Keratinocyte (primary cell): ENCODE measurements at regions not wholly inside any gene's neighbourhood (a gene's known extent, or its start where the extent isn't known, plus 50 kb on each side); places are given as distances from the start of the nearest gene placed in this dataset.

Source experiments
- DNase-seq: peaks from one replicate; pipeline ENCODE4 v3.0.0-alpha.2; 2011; ENCODE audit warnings: low read depth, missing footprints, low spot score
- FAIRE-seq: peaks from 2 replicates; lab custom pipeline; 2011; peaks lifted over from hg19 to GRCh38; lab: Jason Lieb, UNC
- H2AFZ ChIP-seq: 2 replicates; pipeline ENCODE4 v1.6.0; 2012; ENCODE audit warnings: low read length, control low read depth, inconsistent platforms; ENCODE audit not compliant: control insufficient read depth
- H3K27ac ChIP-seq: 2 replicates; pipeline ENCODE4 v1.5.1; 2011; ENCODE audit warnings: low read length; ENCODE audit not compliant: control insufficient read depth, insufficient read depth
- H3K27me3 ChIP-seq: 3 replicates; pipeline ENCODE4 v1.6.0; 2011; ENCODE audit warnings: low read length; ENCODE audit not compliant: control insufficient read depth, insufficient read depth; ENCODE audit errors: extremely low read depth
- H3K36me3 ChIP-seq, 2 experiments: 2 replicates in 1 of 2; 3 replicates in 1 of 2; pipeline ENCODE4 v1.5.1; 2011; ENCODE audit warnings: low read length in 2 of 2, mild to moderate bottlenecking in 1 of 2; ENCODE audit not compliant: control insufficient read depth in 2 of 2, insufficient read depth in 2 of 2; ENCODE audit errors: extremely low read depth in 1 of 2
- H3K4me1 ChIP-seq: 3 replicates; pipeline ENCODE4 v1.5.1; 2011; ENCODE audit warnings: low read length; ENCODE audit not compliant: control insufficient read depth, insufficient read depth; ENCODE audit errors: extremely low read depth
- H3K4me2 ChIP-seq: 3 replicates; pipeline ENCODE4 v1.6.0; 2011; ENCODE audit warnings: low read depth, low read length; ENCODE audit not compliant: control insufficient read depth, insufficient read depth; ENCODE audit errors: extremely low read depth
- H3K4me3 ChIP-seq, 3 experiments: fragments of 200-600 bp in 1 of 3; sonication (generic) in 1 of 3; 2 replicates in 2 of 3; 3 replicates in 1 of 3; pipeline ENCODE4 v1.5.1; 2011 to 2016; ENCODE audit warnings: low read length in 3 of 3, mild to moderate bottlenecking in 3 of 3, control low read depth in 2 of 3, inconsistent platforms in 1 of 3, low read depth in 1 of 3, mixed read lengths in 1 of 3, mixed run types in 1 of 3, moderate library complexity in 1 of 3; ENCODE audit not compliant: control insufficient read depth in 2 of 3, insufficient read depth in 2 of 3; ENCODE audit errors: extremely low read depth in 1 of 3
- H3K79me2 ChIP-seq: 2 replicates; pipeline ENCODE4 v1.6.0; 2012; ENCODE audit warnings: low read length; ENCODE audit not compliant: control insufficient read depth, insufficient read depth
- H3K9ac ChIP-seq: 3 replicates; pipeline ENCODE4 v1.6.0; 2011; ENCODE audit warnings: low read length; ENCODE audit not compliant: control insufficient read depth, insufficient read depth; ENCODE audit errors: extremely low read depth
- H3K9me1 ChIP-seq: 3 replicates; pipeline ENCODE4 v1.6.0; 2011; ENCODE audit warnings: low read length; ENCODE audit not compliant: control insufficient read depth, insufficient read depth; ENCODE audit errors: extremely low read depth
- H3K9me3 ChIP-seq: 2 replicates; pipeline ENCODE4 v1.5.1; 2012; ENCODE audit warnings: low read depth, low read length; ENCODE audit not compliant: control insufficient read depth
- H4K20me1 ChIP-seq: 3 replicates; pipeline ENCODE4 v1.6.0; 2011; ENCODE audit warnings: low read length; ENCODE audit not compliant: control insufficient read depth, insufficient read depth; ENCODE audit errors: extremely low read depth
- EZH2 ChIP-seq: IDR thresholded peaks from one replicate; pipeline ENCODE4 v1.6.1; 2012; ENCODE audit warnings: inconsistent platforms, mild to moderate bottlenecking, low read length, moderate library complexity
- dilution Hi-C: fragments of 300-500 bp; cut with MboI; formaldehyde crosslinking; loops from one replicate; pipeline ENCODE4 v1.7.0; 2020; ENCODE audit warnings: low sequenced_read_pairs; ENCODE audit not compliant: extremely low pct_ligation_motif_present
- TF ChIP-seq, protein P1 (sequence below), 3 experiments: IDR thresholded peaks in 1 of 3; conservative IDR thresholded peaks in 1 of 3; optimal IDR thresholded peaks in 1 of 3; 2 replicates in 2 of 3; 3 replicates in 1 of 3; pipeline versions ENCODE3 to v1.5.1; 2011; ENCODE audit warnings: low read length in 3 of 3, mild to moderate bottlenecking in 3 of 3, moderate library complexity in 2 of 3, control low read depth in 1 of 3, inconsistent platforms in 1 of 3; ENCODE audit not compliant: insufficient read depth in 2 of 3; ENCODE audit errors: extremely low read depth in 1 of 3

DNA sequence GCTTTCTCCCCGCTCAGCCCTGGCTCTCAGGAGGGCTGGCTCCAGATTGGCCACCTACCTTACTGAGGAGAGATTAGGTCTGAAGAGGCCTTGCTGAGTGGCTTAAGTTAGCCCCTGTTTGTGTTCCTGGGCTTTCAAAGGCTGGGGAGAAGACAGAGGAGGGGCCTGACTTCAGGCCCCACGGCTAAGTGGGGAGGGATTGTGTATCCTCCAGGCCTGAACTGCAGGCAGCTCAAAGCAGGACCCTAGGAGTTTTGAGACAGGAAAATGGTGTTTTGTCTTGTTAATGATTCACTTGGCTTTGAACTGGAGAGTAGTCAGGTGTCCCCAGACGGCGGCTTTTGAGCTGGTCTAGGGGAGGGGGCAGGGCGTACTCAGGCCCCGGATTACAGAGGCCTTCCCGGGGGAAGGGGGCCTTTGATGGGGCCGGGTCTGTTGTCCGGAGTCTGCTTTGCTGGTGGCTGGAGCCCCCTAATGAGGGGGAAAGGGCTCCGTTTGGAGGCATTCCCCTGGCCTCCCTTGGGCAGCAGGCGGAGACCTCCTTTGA lies 162.0 kb upstream of the SMIM23 start:
- H3K9me3 ChIP-seq: no peaks in the 10 kb centered on the region
- dilution Hi-C loops: no loop called here
- DNase-seq (no peak), FAIRE-seq (no peak)
- peaks cover 16% of the 10 kb centered on the region for H3K27me3 ChIP-seq
- H4K20me1 ChIP-seq: no peaks in the 10 kb centered on the region
- H3K4me2 ChIP-seq: no peak overlapping the region
- no peak overlapping the region for H3K27ac ChIP-seq
- no peak for TF ChIP-seq EZH2
- TF ChIP-seq, protein P1, sequence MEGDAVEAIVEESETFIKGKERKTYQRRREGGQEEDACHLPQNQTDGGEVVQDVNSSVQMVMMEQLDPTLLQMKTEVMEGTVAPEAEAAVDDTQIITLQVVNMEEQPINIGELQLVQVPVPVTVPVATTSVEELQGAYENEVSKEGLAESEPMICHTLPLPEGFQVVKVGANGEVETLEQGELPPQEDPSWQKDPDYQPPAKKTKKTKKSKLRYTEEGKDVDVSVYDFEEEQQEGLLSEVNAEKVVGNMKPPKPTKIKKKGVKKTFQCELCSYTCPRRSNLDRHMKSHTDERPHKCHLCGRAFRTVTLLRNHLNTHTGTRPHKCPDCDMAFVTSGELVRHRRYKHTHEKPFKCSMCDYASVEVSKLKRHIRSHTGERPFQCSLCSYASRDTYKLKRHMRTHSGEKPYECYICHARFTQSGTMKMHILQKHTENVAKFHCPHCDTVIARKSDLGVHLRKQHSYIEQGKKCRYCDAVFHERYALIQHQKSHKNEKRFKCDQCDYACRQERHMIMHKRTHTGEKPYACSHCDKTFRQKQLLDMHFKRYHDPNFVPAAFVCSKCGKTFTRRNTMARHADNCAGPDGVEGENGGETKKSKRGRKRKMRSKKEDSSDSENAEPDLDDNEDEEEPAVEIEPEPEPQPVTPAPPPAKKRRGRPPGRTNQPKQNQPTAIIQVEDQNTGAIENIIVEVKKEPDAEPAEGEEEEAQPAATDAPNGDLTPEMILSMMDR (optimal IDR thresholded peaks at IDR 0.05 in 1 of 3, IDR thresholded peaks at IDR 0.05 in 1 of 3, conservative IDR thresholded peaks at IDR 0.05 in 1 of 3; ENCODE audit: extremely low read depth in 1 of 3, insufficient read depth in 2 of 3, low read length in 3 of 3): no peak
- no peaks in the 10 kb centered on the region for H3K4me1 ChIP-seq
- H3K79me2 ChIP-seq: no peaks in the 10 kb centered on the region
- H3K4me3 ChIP-seq: no peak overlapping the region
- no peak overlapping the region for H3K9ac ChIP-seq
- no peak overlapping the region for H2AFZ ChIP-seq
- no peaks in the 10 kb centered on the region for H3K9me1 ChIP-seq
- no peaks in the 10 kb centered on the region for H3K36me3 ChIP-seq

DNA sequence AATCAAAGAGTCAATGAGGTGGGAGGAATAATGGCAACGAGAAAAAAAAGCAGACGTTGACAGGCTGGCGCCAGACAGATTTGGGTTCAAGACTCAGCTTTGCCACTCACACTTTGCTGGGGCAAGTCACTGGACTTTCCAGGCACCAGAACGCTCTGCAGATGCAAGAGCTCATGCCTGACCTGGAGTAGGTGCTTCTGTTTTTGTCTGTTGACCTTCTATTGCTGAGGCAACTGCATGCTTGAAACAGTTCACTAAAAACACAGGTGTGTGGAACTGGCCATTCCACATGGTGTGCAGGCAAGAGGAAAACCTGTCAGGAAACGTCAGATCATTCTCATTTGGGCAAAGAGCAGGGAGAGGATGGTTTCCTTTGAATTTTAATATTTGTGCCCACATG lies 161.2 kb upstream of the SMIM23 start:
- H3K27ac ChIP-seq: no peak overlapping the region
- H3K9me3 ChIP-seq: no peaks in the 10 kb centered on the region
- dilution Hi-C loops: no loop called here
- no peak overlapping the region for H3K9ac ChIP-seq
- no peaks in the 10 kb centered on the region for H3K79me2 ChIP-seq
- no peak overlapping the region for H3K4me3 ChIP-seq
- H3K4me1 ChIP-seq: no peaks in the 10 kb centered on the region
- DNase-seq (no peak), FAIRE-seq (no peak)
- TF ChIP-seq, protein P1 (optimal IDR thresholded peaks at IDR 0.05 in 1 of 3, IDR thresholded peaks at IDR 0.05 in 1 of 3, conservative IDR thresholded peaks at IDR 0.05 in 1 of 3; ENCODE audit: extremely low read depth in 1 of 3, insufficient read depth in 2 of 3, low read length in 3 of 3): no peak
- no peak for TF ChIP-seq EZH2
- no peaks in the 10 kb centered on the region for H4K20me1 ChIP-seq
- H3K9me1 ChIP-seq: no peaks in the 10 kb centered on the region
- H2AFZ ChIP-seq: no peak overlapping the region
- H3K4me2 ChIP-seq: no peak overlapping the region
- peaks cover 23% of the 10 kb centered on the region for H3K27me3 ChIP-seq
- H3K36me3 ChIP-seq: no peaks in the 10 kb centered on the region
